Calu3 (cell line): ENCODE measurements at regions not wholly inside any gene's neighbourhood (a gene's known extent, or its start where the extent isn't known, plus 50 kb on each side); places are given as distances from the start of the nearest gene placed in this dataset.

ENCODE experiments used
- BruUV-seq: library from RNA; stranded (reverse); fragments of 400-500 nt; replicated peaks from 2 replicates; lab custom pipeline; 2021; lab: Mats Ljungman, UMichigan
- CTCF ChIA-PET: fragments of 300-600 bp; sonication (Branson Sonifier 250); formaldehyde crosslinking; loops from one replicate; lab custom pipeline; 2022; ENCODE audit warnings: antibody characterized with exemption; lab: Charles Lee
- DNase-seq: peaks from one replicate; pipeline ENCODE4 v3.0.0; 2022
- H3K27ac Mint-ChIP-seq: one replicate; pipeline ENCODE4 v1.8.0; 2022; ENCODE audit warnings: mixed read lengths; ENCODE audit not compliant: unreplicated experiment
- H3K27me3 Mint-ChIP-seq: one replicate; pipeline ENCODE4 v1.8.0; 2022; ENCODE audit warnings: mixed read lengths; ENCODE audit not compliant: unreplicated experiment
- H3K36me3 Mint-ChIP-seq: one replicate; pipeline ENCODE4 v1.8.0; 2022; ENCODE audit warnings: mild to moderate bottlenecking, moderate library complexity, mixed read lengths; ENCODE audit not compliant: insufficient read depth, unreplicated experiment
- H3K4me1 Mint-ChIP-seq: one replicate; pipeline ENCODE4 v1.8.0; 2022; ENCODE audit warnings: mild to moderate bottlenecking, low read depth, mixed read lengths; ENCODE audit not compliant: unreplicated experiment
- H3K4me3 Mint-ChIP-seq: one replicate; pipeline ENCODE4 v1.8.0; 2022; ENCODE audit warnings: mild to moderate bottlenecking, low read depth, moderate library complexity, mixed read lengths; ENCODE audit not compliant: unreplicated experiment
- H3K9me3 Mint-ChIP-seq: one replicate; pipeline ENCODE4 v1.8.0; 2022; ENCODE audit warnings: low read depth, mixed read lengths; ENCODE audit not compliant: unreplicated experiment
- CTCF ChIP-seq: fragments of 200-600 bp; IDR thresholded peaks from one replicate; pipeline ENCODE4 v1.8.0; 2022; ENCODE audit warnings: antibody characterized with exemption; ENCODE audit not compliant: unreplicated experiment
- intact Hi-C: fragments of 100-400 bp; cut with micrococcal nuclease; formaldehyde crosslinking; loops from one replicate; pipeline ENCODE4 v1.10.0; 2022; ENCODE audit not compliant: unreplicated experiment

GRCh38 chr13:78426183-78426582 is 177.2 kb downstream of the POU4F1 start:
- no peaks in the 10 kb centered on the region for H3K27me3 Mint-ChIP-seq
- no TSS peak for BruUV-seq
- intact Hi-C loops, result no loop called here

GRCh38 chr13:78420814-78421213 is 182.5 kb downstream of the POU4F1 start:
- H3K27me3 Mint-ChIP-seq, result no peaks in the 10 kb centered on the region

More at GRCh38 chr13:78426183-78426582, 177.2 kb downstream of the POU4F1 start:
- no peak for DNase-seq
- CTCF ChIA-PET, result no interaction called here
- Mint-ChIP-seq H3K36me3 (no peaks in the 10 kb centered on the region), H3K4me1 (no peaks in the 10 kb centered on the region), H3K27ac (no peak overlapping the region), H3K4me3 (no peak overlapping the region), H3K9me3 (peaks cover 3% of the 10 kb centered on the region)
- no peak for TF ChIP-seq CTCF

GRCh38 chr13:78413887-78414553 is 189.3 kb downstream of the POU4F1 start:
- Mint-ChIP-seq H3K4me1 (no peaks in the 10 kb centered on the region), H3K9me3 (no peaks in the 10 kb centered on the region), H3K27ac (no peak overlapping the region), H3K4me3 (no peak overlapping the region), H3K36me3 (no peaks in the 10 kb centered on the region), H3K27me3 (no peaks in the 10 kb centered on the region)
- DNase-seq, result no peak
- no TSS peak for BruUV-seq
- no peak for TF ChIP-seq CTCF
- CTCF ChIA-PET, result no interaction called here
- intact Hi-C loops, result no loop called here

More at GRCh38 chr13:78420814-78421213, 182.5 kb downstream of the POU4F1 start:
- intact Hi-C loops, result no loop called here
- no peak overlapping the region for H3K4me3 Mint-ChIP-seq
- H3K36me3 Mint-ChIP-seq, result no peaks in the 10 kb centered on the region
- no peak for TF ChIP-seq CTCF
- H3K4me1 Mint-ChIP-seq, result no peaks in the 10 kb centered on the region
- H3K9me3 Mint-ChIP-seq, result peaks cover 3% of the 10 kb centered on the region
- no TSS peak for BruUV-seq
- CTCF ChIA-PET, result no interaction called here
- DNase-seq, result no peak
- H3K27ac Mint-ChIP-seq, result no peak overlapping the region

- CTCF ChIA-PET, result no interaction called here
- H3K9me3 Mint-ChIP-seq, result no peaks in the 10 kb centered on the region
Measured at GRCh38 chr13:78410847-78411246, 192.5 kb downstream of the POU4F1 start.

More at GRCh38 chr13:78410847-78411246, 192.5 kb downstream of the POU4F1 start:
- Mint-ChIP-seq H3K27ac (no peak overlapping the region), H3K36me3 (no peaks in the 10 kb centered on the region), H3K27me3 (no peaks in the 10 kb centered on the region), H3K4me1 (no peaks in the 10 kb centered on the region), H3K4me3 (no peak overlapping the region)
- BruUV-seq, result no TSS peak
- no peak for TF ChIP-seq CTCF
- no peak for DNase-seq
- intact Hi-C loops, result no loop called here
